Suprapubic skin (tissue), 4 donors: ENCODE measurements at regions not wholly inside any gene's neighbourhood (a gene's known extent, or its start where the extent isn't known, plus 50 kb on each side); places are given as distances from the start of the nearest gene placed in this dataset.

ENCODE experiments used
- DNase-seq, 2 donors: peaks; one replicate each; pipeline ENCODE4 v3.0.0-alpha.2; 2019; ENCODE audit warnings: low spot score in 2 of 2
- H3K27ac ChIP-seq: fragments of 200-600 bp; sonication (generic); one replicate; pipeline ENCODE4 v1.5.1; 2019
- H3K27me3 ChIP-seq: fragments of 200-600 bp; sonication (generic); one replicate; pipeline ENCODE4 v1.5.1; 2019
- H3K36me3 ChIP-seq: fragments of 200-600 bp; sonication (generic); one replicate; pipeline ENCODE4 v1.5.1; 2019
- H3K4me1 ChIP-seq: fragments of 200-600 bp; sonication (generic); one replicate; pipeline ENCODE4 v1.5.1; 2019
- H3K4me3 ChIP-seq: fragments of 200-600 bp; sonication (generic); one replicate; pipeline ENCODE4 v1.5.1; 2019; ENCODE audit warnings: mild to moderate bottlenecking
- H3K9me3 ChIP-seq: fragments of 200-600 bp; sonication (generic); one replicate; pipeline ENCODE4 v1.5.1; 2019
- EP300 ChIP-seq: sonication (generic); formaldehyde crosslinking; IDR thresholded peaks from one replicate; pipeline ENCODE4 v1.6.1; 2017; ENCODE audit warnings: antibody characterized with exemption
- POLR2A ChIP-seq, 2 donors: fragments of 450-650 bp; IDR thresholded peaks; one replicate each; pipeline ENCODE4 v1.6.1; 2017; ENCODE audit warnings: antibody characterized with exemption in 2 of 2, mild to moderate bottlenecking in 2 of 2, moderate library complexity in 2 of 2
- POLR2AphosphoS5 ChIP-seq, 3 donors: sonication (generic); formaldehyde crosslinking; IDR thresholded peaks; one replicate each; pipeline ENCODE4 v1.6.1; 2017; ENCODE audit warnings: antibody characterized with exemption in 3 of 3
- WGBS: methylation state at CpG from one replicate; pipeline ENCODE4 v1.1.5; 2018; 5-methylcytosine and 5-hydroxymethylcytosine counted together
- TF ChIP-seq, protein P1 (sequence below), 2 donors: fragments of 200-600 bp in 1 of 2; fragments of 450-650 bp in 1 of 2; sonication (generic) in 1 of 2; IDR thresholded peaks; one replicate each; pipeline ENCODE4 v1.5.1; 2016 to 2019; ENCODE audit warnings: antibody characterized with exemption in 2 of 2, mild to moderate bottlenecking in 1 of 2, moderate library complexity in 1 of 2

DNA sequence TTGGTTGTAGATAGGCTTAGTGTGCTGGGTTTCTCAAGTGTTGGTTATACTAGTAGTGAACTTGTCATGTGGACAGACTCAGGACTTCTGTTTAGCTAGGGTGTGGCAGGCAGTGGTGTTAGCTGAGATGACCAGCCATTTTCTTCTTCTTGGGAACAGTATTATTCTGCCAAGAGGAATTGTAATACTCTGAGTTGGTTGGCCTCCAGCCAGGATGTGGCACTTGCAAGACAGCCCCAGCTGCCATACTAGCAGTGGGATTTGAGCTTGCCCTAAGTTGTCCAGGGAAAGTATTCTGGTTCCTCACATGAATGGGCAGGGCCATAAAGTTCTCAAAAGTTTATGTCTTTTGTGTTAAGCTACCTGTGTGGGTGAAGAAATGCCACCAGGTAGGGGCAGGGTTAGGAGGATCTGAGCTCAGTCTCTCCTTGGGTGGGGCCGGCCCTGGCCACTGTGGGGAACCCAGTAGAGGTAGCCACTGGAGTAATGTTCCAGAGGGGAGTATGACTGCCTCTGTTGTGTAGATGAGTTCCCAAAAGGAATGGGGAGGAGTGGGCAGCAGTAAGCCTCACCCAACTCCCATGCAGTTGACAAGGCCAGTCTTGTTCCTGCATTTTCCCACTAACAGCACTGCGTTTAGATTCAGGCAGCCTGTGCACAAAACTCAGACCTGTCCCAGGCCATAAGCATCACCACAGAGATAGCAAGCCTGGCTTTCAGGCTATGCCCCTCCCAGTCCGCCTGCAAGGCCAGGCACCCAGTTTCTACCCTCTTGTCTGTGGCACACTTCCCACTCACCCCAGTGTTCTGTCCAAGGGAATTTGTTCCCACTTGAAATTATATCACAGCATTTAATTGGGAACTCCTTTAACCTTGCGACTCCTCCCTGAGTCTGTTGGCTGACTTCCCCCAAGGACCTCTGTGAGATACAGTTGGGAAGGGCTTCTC lies 250.7 kb downstream of the ANXA1 start:
- Histone ChIP-seq H3K27me3 (no peaks in the 10 kb centered on the region), H3K36me3 (no peaks in the 10 kb centered on the region), H3K9me3 (no peaks in the 10 kb centered on the region), H3K4me3 (no peak overlapping the region), H3K27ac (no peak overlapping the region), H3K4me1 (no peaks in the 10 kb centered on the region)
- no peak for DNase-seq
- TF ChIP-seq, protein P1, sequence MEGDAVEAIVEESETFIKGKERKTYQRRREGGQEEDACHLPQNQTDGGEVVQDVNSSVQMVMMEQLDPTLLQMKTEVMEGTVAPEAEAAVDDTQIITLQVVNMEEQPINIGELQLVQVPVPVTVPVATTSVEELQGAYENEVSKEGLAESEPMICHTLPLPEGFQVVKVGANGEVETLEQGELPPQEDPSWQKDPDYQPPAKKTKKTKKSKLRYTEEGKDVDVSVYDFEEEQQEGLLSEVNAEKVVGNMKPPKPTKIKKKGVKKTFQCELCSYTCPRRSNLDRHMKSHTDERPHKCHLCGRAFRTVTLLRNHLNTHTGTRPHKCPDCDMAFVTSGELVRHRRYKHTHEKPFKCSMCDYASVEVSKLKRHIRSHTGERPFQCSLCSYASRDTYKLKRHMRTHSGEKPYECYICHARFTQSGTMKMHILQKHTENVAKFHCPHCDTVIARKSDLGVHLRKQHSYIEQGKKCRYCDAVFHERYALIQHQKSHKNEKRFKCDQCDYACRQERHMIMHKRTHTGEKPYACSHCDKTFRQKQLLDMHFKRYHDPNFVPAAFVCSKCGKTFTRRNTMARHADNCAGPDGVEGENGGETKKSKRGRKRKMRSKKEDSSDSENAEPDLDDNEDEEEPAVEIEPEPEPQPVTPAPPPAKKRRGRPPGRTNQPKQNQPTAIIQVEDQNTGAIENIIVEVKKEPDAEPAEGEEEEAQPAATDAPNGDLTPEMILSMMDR (IDR thresholded peaks at IDR 0.05): no peak
- TF ChIP-seq EP300: no peak
- TF ChIP-seq POLR2AphosphoS5 (IDR thresholded peaks at IDR 0.05): no peak
- WGBS: 88% methylated on average over 4 of the region's 4 CpGs

DNA sequence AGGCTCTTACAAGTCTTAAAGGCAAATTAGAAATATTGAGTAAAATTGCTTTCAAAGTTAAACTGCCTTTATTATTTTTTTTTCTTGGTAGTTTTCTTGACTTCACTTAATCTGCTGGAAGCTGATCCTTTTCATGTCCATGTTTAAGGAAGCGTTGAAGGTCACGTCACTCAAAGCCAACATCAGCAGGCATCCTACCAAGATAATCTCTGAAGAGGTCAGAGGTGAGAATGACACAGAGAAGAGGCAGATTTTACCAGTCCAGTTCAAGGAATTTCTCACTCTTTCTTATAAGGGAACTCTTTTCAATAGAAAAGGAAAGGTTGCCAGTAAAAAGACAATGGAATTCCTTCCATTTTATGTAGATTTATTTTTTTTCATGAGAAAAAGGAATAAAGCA lies 259.8 kb downstream of the ANXA1 start:
- H3K4me1 ChIP-seq: no peaks in the 10 kb centered on the region
- no peaks in the 10 kb centered on the region for H3K27me3 ChIP-seq
- TF ChIP-seq POLR2A (IDR thresholded peaks at IDR 0.05) (no peak), EP300 (no peak), POLR2AphosphoS5 (IDR thresholded peaks at IDR 0.05) (no peak)
- TF ChIP-seq, protein P1 (IDR thresholded peaks at IDR 0.05): no peak
- no peaks in the 10 kb centered on the region for H3K9me3 ChIP-seq
- H3K36me3 ChIP-seq: no peaks in the 10 kb centered on the region
- no peak overlapping the region for H3K4me3 ChIP-seq
- no peak for DNase-seq
- 56% methylated on average over 2 of the region's 2 CpGs for WGBS
- no peak overlapping the region for H3K27ac ChIP-seq

DNA sequence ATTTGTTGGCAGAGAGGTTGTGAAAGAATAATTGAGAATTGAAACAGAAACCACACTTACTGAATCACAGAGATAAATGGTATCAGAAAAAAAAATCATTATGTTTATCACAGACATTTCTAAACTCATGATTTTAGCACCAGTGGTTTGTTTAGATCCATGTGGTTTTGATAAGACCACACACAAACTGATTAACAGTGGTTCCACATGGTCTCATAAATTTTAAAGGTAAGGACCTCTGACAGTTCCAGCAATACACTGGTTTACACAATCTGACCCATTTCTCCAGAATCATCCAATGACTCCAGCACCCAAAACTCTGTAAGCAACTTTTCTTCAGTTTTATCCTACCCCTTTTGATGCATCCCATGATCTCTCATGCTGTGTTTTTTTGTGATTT lies 261.2 kb downstream of the ANXA1 start:
- Histone ChIP-seq H3K27me3 (no peaks in the 10 kb centered on the region), H3K9me3 (no peaks in the 10 kb centered on the region), H3K4me3 (no peak overlapping the region), H3K36me3 (no peaks in the 10 kb centered on the region), H3K27ac (no peak overlapping the region), H3K4me1 (no peaks in the 10 kb centered on the region)
- no peak for TF ChIP-seq EP300
- TF ChIP-seq POLR2A (IDR thresholded peaks at IDR 0.05): no peak
- TF ChIP-seq, protein P1 (IDR thresholded peaks at IDR 0.05): no peak
- no peak for TF ChIP-seq POLR2AphosphoS5 (IDR thresholded peaks at IDR 0.05)
- DNase-seq: no peak

DNA sequence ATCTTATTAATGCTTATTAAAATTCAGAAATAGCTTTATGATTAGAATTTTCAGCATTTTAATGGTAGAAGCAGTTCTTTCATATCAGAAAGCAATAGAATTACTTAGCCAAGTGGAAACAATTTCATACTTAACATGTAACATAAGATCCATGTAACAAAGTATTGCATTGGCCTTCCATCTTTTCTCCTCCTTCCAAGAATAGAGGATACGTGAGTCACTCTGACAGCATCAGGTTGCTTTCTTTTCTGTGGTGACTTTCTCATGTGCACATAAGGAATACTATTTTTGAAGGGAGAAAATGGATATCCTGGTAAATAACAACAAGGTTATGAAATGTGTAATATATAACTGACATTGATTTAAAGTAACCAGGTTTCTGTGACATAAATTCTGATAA lies 272.2 kb downstream of the ANXA1 start:
- H3K36me3 ChIP-seq: no peaks in the 10 kb centered on the region
- no peak for DNase-seq
- no peak overlapping the region for H3K4me3 ChIP-seq
- no peak overlapping the region for H3K27ac ChIP-seq
- 66% methylated on average over 1 of the region's 1 CpG for WGBS
- H3K27me3 ChIP-seq: no peaks in the 10 kb centered on the region
- TF ChIP-seq, protein P1 (IDR thresholded peaks at IDR 0.05): no peak
- TF ChIP-seq EP300: no peak
- no peak for TF ChIP-seq POLR2AphosphoS5 (IDR thresholded peaks at IDR 0.05)
- TF ChIP-seq POLR2A (IDR thresholded peaks at IDR 0.05): no peak
- H3K9me3 ChIP-seq: no peaks in the 10 kb centered on the region
- no peaks in the 10 kb centered on the region for H3K4me1 ChIP-seq

DNA sequence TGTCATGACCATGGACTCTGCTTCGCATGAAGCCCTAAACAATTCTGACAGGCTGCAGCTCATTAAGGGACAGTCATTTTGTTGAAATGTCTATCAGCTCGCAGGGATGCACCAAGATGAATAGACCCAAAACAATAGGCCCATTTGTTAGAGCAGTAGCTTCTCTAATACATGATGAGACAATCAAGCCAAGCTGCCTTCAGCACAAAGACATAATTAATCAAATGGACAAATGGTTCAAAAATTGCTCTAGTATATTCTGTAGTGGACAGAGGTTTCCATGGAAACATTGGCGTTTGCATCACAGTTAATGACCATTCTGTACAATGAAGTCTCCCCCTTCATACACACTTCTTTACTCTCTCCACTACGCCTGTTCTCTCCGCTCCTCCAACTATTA lies 274.6 kb downstream of the ANXA1 start:
- DNase-seq: no peak
- WGBS: 61% methylated on average over 5 of the region's 5 CpGs
- Histone ChIP-seq H3K9me3 (no peaks in the 10 kb centered on the region), H3K4me3 (no peak overlapping the region), H3K4me1 (no peaks in the 10 kb centered on the region), H3K27ac (no peak overlapping the region), H3K36me3 (no peaks in the 10 kb centered on the region), H3K27me3 (no peaks in the 10 kb centered on the region)
- TF ChIP-seq POLR2AphosphoS5 (IDR thresholded peaks at IDR 0.05) (no peak), EP300 (no peak), POLR2A (IDR thresholded peaks at IDR 0.05) (no peak)
- TF ChIP-seq, protein P1 (IDR thresholded peaks at IDR 0.05): no peak
